Endothelial cell of umbilical vein (primary cell): ENCODE measurements at regions not wholly inside any gene's neighbourhood (a gene's known extent, or its start where the extent isn't known, plus 50 kb on each side); places are given as distances from the start of the nearest gene placed in this dataset.

ENCODE experiments used
- BruUV-seq: library from RNA; stranded (reverse); fragments of 400-500 nt; replicated peaks from 2 replicates; lab custom pipeline; 2021; lab: Mats Ljungman, UMichigan
- CTCF ChIA-PET: fragments of 300-600, 350-600 bp; sonication (Branson Sonifier 250); formaldehyde crosslinking; loops from one replicate; lab custom pipeline; 2021; ENCODE audit warnings: antibody characterized with exemption, inconsistent platforms; lab: Charles Lee
- POLR2A ChIA-PET: fragments of 300-600, 350-600 bp; sonication (Branson Sonifier 250); formaldehyde crosslinking; loops from one replicate; lab custom pipeline; 2021; ENCODE audit warnings: antibody characterized with exemption, inconsistent platforms; lab: Charles Lee
- DNase-seq: peaks from one replicate; pipeline ENCODE4 v3.0.0-alpha.2; 2011; ENCODE audit warnings: low read depth, low spot score
- FAIRE-seq: peaks from 2 replicates; lab custom pipeline; 2011; peaks lifted over from hg19 to GRCh38; lab: Jason Lieb, UNC
- H2AFZ ChIP-seq: 2 replicates; pipeline ENCODE4 v1.6.0; 2012; ENCODE audit warnings: low read depth, low read length, control low read depth, inconsistent platforms
- H3K27ac ChIP-seq: 2 replicates; pipeline ENCODE4 v1.5.1; 2011; ENCODE audit warnings: low read depth, mild to moderate bottlenecking, control low read depth, low read length, moderate library complexity; ENCODE audit not compliant: insufficient read depth
- H3K27me3 ChIP-seq, 2 experiments: 2 replicates each; pipeline versions ENCODE4 v1.6.0 to v1.6.1; 2011; ENCODE audit warnings: low read length in 2 of 2, mixed read lengths in 1 of 2; ENCODE audit not compliant: control insufficient read depth in 2 of 2, insufficient read depth in 2 of 2
- H3K36me3 ChIP-seq, 2 experiments: 2 replicates in 1 of 2; 3 replicates in 1 of 2; pipeline ENCODE4 v1.5.1; 2011; ENCODE audit warnings: low read length in 2 of 2, mild to moderate bottlenecking in 1 of 2, moderate library complexity in 1 of 2; ENCODE audit not compliant: control insufficient read depth in 2 of 2, insufficient read depth in 2 of 2; ENCODE audit errors: extremely low read depth in 1 of 2
- H3K4me1 ChIP-seq: 3 replicates; pipeline ENCODE4 v1.5.1; 2011; ENCODE audit warnings: mild to moderate bottlenecking, low read length; ENCODE audit not compliant: control insufficient read depth, insufficient read depth; ENCODE audit errors: extremely low read depth
- H3K4me2 ChIP-seq: 2 replicates; pipeline ENCODE4 v1.6.1; 2011; ENCODE audit warnings: low read length, control low read depth, mixed read lengths; ENCODE audit not compliant: insufficient read depth
- H3K4me3 ChIP-seq, 3 experiments: fragments of 200-600 bp in 1 of 3; sonication (generic), shearing (Covaris generic) in 1 of 3; replicated peaks in 1 of 3; 2 replicates each; pipeline ENCODE4 v1.5.1; 2011 to 2016; ENCODE audit warnings: control low read depth in 3 of 3, low read length in 3 of 3, mild to moderate bottlenecking in 2 of 3, inconsistent platforms in 1 of 3, low read depth in 1 of 3, moderate library complexity in 1 of 3; ENCODE audit not compliant: insufficient read depth in 1 of 3
- H3K79me2 ChIP-seq: 2 replicates; pipeline ENCODE4 v1.6.0; 2012; ENCODE audit warnings: low read length, inconsistent platforms; ENCODE audit not compliant: control insufficient read depth, insufficient read depth
- H3K9ac ChIP-seq: replicated peaks from 2 replicates; pipeline ENCODE3; 2011; ENCODE audit warnings: low read length, control low read depth; ENCODE audit not compliant: insufficient read depth; ENCODE audit errors: extremely low read depth
- H3K9me1 ChIP-seq: replicated peaks from 3 replicates; pipeline ENCODE4 v1.6.0; 2011; ENCODE audit warnings: mild to moderate bottlenecking, low read length; ENCODE audit not compliant: control insufficient read depth, insufficient read depth; ENCODE audit errors: extremely low read depth
- H3K9me3 ChIP-seq: replicated peaks from 2 replicates; pipeline ENCODE4 v1.5.1; 2012; ENCODE audit warnings: low read length, inconsistent platforms; ENCODE audit not compliant: control insufficient read depth, insufficient read depth
- H4K20me1 ChIP-seq: replicated peaks from 2 replicates; pipeline ENCODE3; 2011; ENCODE audit warnings: mild to moderate bottlenecking, low read length; ENCODE audit not compliant: control insufficient read depth, insufficient read depth; ENCODE audit errors: extremely low read depth
- EZH2 ChIP-seq: IDR thresholded peaks from 2 replicates; pipeline ENCODE4 v1.6.1; 2012; ENCODE audit warnings: borderline replicate concordance, low read depth, mild to moderate bottlenecking, moderate library complexity, low read length, inconsistent platforms; ENCODE audit not compliant: severe bottlenecking
- FOS ChIP-seq: IDR thresholded peaks from 2 replicates; pipeline ENCODE4 v1.6.1; 2011; ENCODE audit warnings: mild to moderate bottlenecking, low read length, moderate library complexity, borderline replicate concordance; ENCODE audit not compliant: insufficient read depth
- GATA2 ChIP-seq: IDR thresholded peaks from 2 replicates; pipeline ENCODE4 v1.7.0; 2011; ENCODE audit warnings: low read depth, mild to moderate bottlenecking, moderate library complexity, mixed read lengths, low read length; ENCODE audit not compliant: insufficient read length, insufficient read depth
- JUN ChIP-seq: IDR thresholded peaks from 2 replicates; pipeline ENCODE4 v1.6.1; 2011; ENCODE audit warnings: borderline replicate concordance, low read depth; ENCODE audit not compliant: insufficient read length, insufficient read depth
- MYC ChIP-seq: IDR thresholded peaks from one replicate; pipeline ENCODE4 v1.6.1; 2011; ENCODE audit warnings: mild to moderate bottlenecking, low read depth, low read length
- POLR2A ChIP-seq: IDR thresholded peaks from 2 replicates; pipeline ENCODE4 v1.6.1; 2012; ENCODE audit warnings: low read depth, mild to moderate bottlenecking, control low read depth, low read length
- POLR2AphosphoS5 ChIP-seq: IDR thresholded peaks from 2 replicates; pipeline ENCODE4 v1.6.1; 2012; ENCODE audit warnings: low read depth, mild to moderate bottlenecking, control low read depth, low read length, moderate library complexity; ENCODE audit not compliant: insufficient read depth
- dilution Hi-C: fragments of 300-500 bp; cut with MboI; formaldehyde crosslinking; loops from one replicate; pipeline ENCODE4 v1.15.0; 2019; ENCODE audit warnings: low sequenced_read_pairs; ENCODE audit not compliant: extremely low pct_ligation_motif_present
- intact Hi-C: fragments of 100-400 bp; cut with micrococcal nuclease; formaldehyde crosslinking; loops from one replicate; pipeline ENCODE4 v1.10.0; 2022
- TF ChIP-seq, protein P1 (sequence below): IDR thresholded peaks from 2 replicates; pipeline ENCODE4 v1.6.1; 2011; ENCODE audit not compliant: insufficient read depth, insufficient read length
- TF ChIP-seq, protein P2 (sequence below), 2 donors: IDR thresholded peaks; 1 replicate in 1 of 2; 2 replicates in 1 of 2; pipeline ENCODE4 v1.5.1; 2011; ENCODE audit warnings: low read length in 2 of 2, mild to moderate bottlenecking in 2 of 2, moderate library complexity in 2 of 2, control low read depth in 1 of 2, inconsistent platforms in 1 of 2, low read depth in 1 of 2; ENCODE audit not compliant: insufficient read depth in 1 of 2; ENCODE audit errors: extremely low read depth in 1 of 2

DNA sequence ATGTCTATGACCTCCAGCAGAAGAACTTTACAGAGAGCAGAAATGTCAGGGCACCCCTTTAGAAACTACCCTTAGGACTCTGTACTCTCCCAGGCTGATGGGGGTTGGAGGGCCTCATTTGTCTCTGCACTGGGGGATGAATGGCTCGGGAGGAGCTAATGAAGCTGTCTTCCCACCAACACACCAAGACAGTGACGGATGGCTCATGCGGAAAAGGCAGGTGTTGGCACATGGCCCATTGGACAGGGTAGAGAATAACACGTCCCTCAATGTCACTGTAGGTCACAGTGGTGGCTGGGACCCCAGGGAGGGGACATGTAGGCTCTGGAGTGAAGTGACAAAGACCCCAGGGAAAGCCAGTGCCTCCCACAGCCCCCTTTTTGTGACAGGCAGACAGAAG is 64.0 kb upstream of the PCBD1 start:
- peaks cover 3% of the 10 kb centered on the region for H4K20me1 ChIP-seq
- H3K36me3 ChIP-seq, result no peaks in the 10 kb centered on the region
- no peak overlapping the region for H3K4me3 ChIP-seq
- POLR2A ChIA-PET, result no interaction called here
- no peaks in the 10 kb centered on the region for H3K79me2 ChIP-seq
- intact Hi-C loops, result no loop called here
- H3K27me3 ChIP-seq, result peaks cover 3 to 10% of the 10 kb centered on the region in 2 experiments
- H3K27ac ChIP-seq, result no peak overlapping the region
- FAIRE-seq (no peak), DNase-seq (no peak)
- CTCF ChIA-PET, result no interaction called here
- no peak overlapping the region for H3K4me2 ChIP-seq
- H3K9me3 ChIP-seq, result no peaks in the 10 kb centered on the region
- H3K9ac ChIP-seq, result no peak overlapping the region
- BruUV-seq, result no TSS peak
- H3K9me1 ChIP-seq, result no peaks in the 10 kb centered on the region
- no peaks in the 10 kb centered on the region for H3K4me1 ChIP-seq
- H2AFZ ChIP-seq, result no peak overlapping the region
- dilution Hi-C loops, result no loop called here
- no peak for TF ChIP-seq EZH2
- no peak for TF ChIP-seq JUN
- no peak for TF ChIP-seq POLR2AphosphoS5
- TF ChIP-seq POLR2A, result no peak
- no peak for TF ChIP-seq GATA2
- TF ChIP-seq, protein P1, sequence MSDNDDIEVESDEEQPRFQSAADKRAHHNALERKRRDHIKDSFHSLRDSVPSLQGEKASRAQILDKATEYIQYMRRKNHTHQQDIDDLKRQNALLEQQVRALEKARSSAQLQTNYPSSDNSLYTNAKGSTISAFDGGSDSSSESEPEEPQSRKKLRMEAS, result no peak
- no peak for TF ChIP-seq FOS
- TF ChIP-seq, protein P2, sequence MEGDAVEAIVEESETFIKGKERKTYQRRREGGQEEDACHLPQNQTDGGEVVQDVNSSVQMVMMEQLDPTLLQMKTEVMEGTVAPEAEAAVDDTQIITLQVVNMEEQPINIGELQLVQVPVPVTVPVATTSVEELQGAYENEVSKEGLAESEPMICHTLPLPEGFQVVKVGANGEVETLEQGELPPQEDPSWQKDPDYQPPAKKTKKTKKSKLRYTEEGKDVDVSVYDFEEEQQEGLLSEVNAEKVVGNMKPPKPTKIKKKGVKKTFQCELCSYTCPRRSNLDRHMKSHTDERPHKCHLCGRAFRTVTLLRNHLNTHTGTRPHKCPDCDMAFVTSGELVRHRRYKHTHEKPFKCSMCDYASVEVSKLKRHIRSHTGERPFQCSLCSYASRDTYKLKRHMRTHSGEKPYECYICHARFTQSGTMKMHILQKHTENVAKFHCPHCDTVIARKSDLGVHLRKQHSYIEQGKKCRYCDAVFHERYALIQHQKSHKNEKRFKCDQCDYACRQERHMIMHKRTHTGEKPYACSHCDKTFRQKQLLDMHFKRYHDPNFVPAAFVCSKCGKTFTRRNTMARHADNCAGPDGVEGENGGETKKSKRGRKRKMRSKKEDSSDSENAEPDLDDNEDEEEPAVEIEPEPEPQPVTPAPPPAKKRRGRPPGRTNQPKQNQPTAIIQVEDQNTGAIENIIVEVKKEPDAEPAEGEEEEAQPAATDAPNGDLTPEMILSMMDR (IDR thresholded peaks at IDR 0.05; ENCODE audit: extremely low read depth in 1 of 2, insufficient read depth in 1 of 2, low read depth in 1 of 2, low read length in 2 of 2), result no peak
- no peak for TF ChIP-seq MYC
